ENCODE measurements at regions not wholly inside any gene's neighbourhood (a gene's known extent, or its start where the extent isn't known, plus 50 kb on each side); places are given as distances from the start of the nearest gene placed in this dataset.
"Not testable (repeated sequence)": the region's sequence is repeated elsewhere in the genome, so short reads cannot be mapped to it uniquely, and the experiment has no call there.

DNA sequence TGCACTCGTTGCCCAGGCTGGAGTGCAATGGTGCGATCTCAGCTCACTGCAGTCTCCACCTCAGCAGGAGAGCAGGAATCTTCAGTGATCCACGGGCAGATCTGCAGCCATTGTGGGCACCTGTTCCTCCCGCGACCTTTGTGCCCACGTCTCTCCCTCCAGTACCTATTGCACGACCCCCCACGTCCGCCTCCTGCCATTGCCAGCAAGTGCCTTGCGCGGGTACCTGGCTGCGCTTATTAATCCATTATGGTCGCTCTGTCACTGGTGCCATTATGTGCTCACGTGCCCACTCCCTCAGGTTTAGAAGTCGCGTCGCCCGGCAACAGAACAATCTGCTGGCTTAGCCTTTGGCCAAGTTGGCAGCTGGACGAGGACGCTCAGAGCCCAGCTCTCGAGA lies 146.2 kb upstream of the C1QTNF3 start:
- not testable (repeated sequence) for DNase-seq (ENCODE audit: low read depth)

DNA sequence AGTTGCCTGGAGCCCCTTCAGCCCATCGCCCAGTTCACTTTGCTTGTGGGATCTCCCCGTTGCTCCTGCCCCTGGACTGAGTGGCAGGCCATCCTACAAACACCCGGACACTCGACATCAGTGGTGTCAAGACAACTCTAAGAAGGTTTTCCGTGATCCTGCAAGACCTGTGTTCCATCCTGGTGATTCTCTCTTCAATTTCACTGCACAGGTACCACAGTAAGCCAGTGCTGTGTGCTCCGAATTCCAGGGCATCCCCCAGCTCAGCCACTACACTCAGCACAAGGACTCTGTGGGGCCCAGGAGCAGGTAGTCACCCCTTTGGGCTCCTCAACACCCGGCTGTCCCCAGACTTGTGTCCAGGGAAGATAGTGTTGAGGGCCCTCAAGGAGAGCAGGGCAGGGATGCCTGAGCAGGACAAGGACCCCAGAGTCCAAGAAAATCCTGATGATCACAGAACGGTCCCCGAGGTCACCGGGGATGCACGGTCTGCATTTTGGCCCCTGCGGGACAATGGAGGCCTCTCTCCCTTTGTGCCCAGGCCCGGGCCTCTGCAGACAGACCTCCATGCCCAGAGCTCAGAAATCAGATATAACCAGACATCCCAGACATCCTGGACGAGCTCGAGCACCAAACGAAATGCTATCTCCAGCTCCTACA lies 146.9 kb upstream of the C1QTNF3 start:
- not testable (repeated sequence) for DNase-seq (ENCODE audit: low read depth)

DNA sequence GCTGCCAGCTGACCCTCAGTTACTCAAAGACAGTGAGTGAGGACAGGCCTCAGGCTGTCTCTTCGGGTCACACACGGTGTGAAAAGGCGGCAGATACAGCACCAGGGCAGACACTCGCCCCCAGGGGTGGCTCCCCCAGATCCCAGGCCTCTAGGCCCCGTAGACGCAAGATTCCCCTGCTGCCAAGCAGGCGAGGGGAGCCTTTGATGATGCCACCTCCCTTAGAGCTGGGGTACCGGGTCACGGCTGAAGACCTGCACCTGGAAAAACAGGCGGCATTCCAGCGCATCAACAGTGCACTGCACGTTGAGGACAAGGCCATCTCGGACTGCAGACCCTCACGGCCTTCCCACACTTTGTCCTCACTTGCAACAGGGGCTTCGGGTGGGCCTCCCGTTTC lies 147.5 kb upstream of the C1QTNF3 start:
- DNase-seq (ENCODE audit: low read depth) = not testable (repeated sequence)

DNA sequence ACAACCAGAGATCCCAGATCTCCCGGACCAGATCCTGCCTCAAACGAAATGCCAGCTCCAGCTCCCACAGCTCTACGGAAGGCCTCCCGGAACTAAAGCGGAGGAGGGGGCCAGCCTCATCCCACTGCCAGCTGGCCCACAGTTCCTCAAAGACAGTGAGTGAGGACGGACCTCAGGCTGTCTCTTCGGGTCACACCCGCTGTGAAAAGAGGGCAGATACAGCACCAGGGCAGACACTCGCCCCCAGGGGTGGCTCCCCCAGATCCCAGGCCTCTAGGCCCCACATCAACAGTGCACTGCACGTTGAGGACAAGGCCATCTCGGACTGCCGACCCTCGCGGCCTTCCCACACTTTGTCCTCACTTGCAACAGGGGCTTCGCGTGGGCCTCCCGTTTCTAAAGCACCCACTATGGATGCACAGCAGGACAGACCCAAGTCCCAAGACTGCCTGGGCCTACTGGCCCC lies 148.3 kb upstream of the C1QTNF3 start:
- DNase-seq (ENCODE audit: low read depth) = not testable (repeated sequence)

DNA sequence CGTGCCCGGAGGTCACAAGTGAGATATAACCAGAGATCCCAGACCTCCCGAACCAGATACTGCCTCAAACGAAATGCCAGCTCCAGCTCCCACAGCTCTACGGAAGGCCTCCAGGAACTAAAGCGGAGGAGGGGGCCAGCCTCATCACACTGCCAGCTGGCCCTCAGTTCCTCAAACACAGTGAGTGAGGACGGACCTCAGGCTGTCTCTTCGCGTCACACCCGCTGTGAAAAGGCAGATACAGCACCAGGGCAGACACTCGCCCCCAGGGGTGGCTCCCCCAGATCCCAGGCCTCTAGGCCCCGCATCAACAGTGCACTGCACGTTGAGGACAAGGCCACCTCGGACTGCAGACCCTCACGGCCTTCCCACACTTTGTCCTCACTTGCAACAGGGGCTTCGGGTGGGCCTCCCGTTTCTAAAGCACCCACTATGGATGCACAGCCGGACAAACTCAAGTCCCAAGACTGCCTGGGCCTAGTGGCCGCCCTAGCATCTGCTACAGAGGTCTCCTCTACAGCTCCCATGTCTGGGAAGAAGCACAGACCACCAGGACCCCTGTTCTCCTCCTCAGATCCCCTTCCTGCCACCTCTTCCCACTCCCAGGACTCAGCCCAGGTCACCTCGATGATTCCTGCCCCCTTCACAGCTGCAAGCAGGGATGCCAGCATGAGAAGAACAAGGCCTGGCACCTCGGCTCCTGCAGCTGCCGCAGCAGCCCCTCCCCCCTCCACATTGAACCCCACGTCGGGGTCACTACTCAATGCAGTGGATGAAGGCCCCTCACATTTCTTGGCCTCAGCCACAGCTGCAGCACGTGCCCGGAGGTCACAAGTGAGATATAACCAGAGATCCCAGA lies 149.3 kb upstream of the C1QTNF3 start:
- not testable (repeated sequence) for DNase-seq (ENCODE audit: low read depth)

DNA sequence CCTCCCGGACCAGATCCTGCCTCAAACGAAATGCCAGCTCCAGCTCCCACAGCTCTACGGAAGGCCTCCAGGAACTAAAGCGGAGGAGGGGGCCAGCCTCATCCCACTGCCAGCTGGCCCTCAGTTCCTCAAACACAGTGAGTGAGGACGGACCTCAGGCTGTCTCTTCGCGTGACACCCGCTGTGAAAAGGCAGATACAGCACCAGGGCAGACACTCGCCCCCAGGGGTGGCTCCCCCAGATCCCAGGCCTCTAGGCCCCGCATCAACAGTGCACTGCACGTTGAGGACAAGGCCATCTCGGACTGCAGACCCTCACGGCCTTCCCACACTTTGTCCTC lies 149.9 kb upstream of the C1QTNF3 start:
- DNase-seq (ENCODE audit: low read depth) = not testable (repeated sequence)

DNA sequence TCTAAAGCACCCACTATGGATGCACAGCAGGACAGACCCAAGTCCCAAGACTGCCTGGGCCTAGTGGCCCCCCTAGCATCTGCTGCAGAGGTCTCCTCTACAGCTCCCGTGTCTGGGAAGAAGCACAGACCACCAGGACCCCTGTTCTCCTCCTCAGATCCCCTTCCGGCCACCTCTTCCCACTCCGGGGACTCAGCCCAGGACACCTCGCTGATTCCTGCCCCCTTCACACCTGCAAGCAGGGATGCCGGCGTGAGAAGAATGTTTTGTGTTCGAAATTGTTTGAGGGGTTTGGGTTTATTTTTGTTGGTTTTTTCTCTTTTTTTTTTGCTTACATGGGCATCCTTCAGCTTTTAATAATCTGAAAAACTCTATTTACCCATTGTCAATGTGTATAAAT lies 150.3 kb upstream of the C1QTNF3 start:
- DNase-seq (ENCODE audit: low read depth) = not testable (repeated sequence)

DNA sequence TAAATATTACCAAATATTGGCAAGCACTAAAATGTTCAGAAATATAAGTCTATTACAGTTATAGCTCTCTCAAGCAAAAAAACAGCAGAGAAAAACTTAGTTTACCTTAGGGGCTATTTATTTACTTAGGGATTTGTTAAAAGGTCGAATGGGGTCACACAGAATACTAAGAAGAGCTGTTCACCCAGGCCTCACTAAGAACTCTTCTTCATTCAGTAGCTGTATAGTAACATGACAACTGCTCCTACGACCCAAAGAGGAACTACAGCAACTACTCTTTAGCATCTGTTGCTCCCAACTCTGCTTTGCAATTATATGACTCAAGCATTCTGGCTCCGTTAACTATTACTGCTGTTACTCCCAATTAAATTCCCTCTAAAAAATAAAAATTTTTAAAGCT lies 150.8 kb upstream of the C1QTNF3 start:
- DNase-seq (ENCODE audit: low read depth) = not testable (repeated sequence)

DNA sequence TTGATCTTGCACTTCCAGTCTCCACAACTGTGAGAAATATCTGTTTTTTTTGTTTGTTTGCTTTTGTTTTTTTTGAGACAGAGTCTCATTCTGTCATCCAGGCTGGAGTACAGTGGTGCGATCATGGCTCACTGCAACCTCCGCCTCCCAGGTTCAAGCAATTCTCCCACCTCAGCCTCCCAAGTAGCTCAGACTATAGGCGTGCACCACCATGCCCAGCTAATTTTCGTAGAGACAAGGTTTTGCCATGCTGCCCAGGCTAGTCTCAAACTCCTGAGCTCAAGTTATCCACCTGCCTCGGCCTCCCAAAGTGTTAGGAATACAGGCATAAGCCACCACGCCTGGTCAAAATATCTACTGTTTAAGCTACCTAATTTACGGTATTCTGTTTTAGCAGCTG lies 153.1 kb upstream of the C1QTNF3 start:
- not testable (repeated sequence) for DNase-seq (ENCODE audit: low read depth)

DNA sequence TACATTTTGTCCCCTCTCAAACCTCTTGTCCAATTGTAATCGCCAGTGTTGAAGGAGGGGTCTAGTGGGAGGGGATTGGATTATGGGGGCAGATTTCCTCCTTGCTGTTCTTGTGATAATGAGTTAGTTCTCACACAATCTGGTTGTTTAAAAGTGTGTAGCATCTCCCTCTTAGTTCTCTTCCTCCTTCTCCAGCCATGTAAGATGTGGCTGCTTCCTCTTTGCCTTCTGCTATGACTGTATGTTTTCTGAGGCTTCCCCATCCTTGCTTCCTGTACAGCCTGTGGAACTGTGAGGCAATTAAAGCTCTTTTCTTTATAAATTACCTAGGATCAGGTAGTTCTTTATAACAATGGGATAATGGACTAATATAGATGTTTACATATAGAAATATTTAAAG lies 162.3 kb upstream of the C1QTNF3 start:
- not testable (repeated sequence) for DNase-seq (ENCODE audit: low read depth)

DNA sequence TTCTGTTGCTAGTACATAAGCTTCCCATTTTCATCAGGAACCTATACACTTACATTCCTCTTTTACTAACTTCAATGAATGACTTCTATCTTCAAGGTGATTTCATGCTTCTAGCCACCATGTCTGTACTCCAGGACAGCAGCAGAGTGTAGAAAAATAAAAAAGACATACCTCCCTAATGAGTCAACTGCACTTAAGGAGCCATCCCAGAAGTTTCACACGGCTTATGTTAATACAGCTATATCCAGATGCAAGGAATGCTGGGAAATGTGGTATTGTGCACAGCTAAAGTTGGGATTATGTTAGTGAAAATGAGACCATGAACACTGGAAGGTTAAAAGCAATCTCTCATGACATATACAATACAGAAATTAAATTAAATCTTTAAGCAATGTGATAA lies 174.4 kb upstream of the C1QTNF3 start:
- DNase-seq (ENCODE audit: low read depth) = peak; percentile 2

DNA sequence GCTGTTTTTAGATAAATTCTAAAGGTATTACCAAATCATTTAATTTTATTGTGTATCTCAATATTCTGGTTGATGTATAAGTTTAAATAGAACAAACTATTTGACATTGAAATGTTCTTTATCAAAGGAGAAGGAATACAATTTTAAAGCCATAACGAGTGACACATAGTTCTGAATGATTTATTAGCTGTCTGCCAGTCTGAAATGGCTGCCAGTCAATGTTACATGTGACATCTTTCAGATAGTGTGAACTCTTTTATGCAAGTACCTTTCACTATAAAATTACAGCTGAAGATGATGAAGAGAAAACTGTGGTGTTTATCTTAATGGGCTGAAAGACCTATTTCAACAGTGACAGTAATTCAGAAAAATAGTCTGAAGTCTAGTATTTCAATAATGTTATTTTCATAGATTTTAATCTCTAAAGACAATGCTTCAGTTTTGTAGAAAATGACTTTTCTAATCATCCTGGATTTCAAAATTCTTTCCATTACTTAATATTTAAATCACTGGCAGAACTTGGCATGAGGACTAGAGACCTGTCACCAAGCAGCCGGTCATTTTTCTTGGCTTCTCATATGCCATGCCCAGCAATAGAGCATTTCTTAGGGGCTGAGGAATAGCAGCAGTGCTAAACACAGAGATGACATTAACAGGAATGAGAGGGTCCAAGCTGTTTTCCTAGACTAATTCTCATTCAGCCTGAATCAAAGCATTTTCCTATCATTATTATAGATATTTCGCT lies 178.5 kb upstream of the C1QTNF3 start:
- not testable (repeated sequence) for DNase-seq (ENCODE audit: low read depth)

DNA sequence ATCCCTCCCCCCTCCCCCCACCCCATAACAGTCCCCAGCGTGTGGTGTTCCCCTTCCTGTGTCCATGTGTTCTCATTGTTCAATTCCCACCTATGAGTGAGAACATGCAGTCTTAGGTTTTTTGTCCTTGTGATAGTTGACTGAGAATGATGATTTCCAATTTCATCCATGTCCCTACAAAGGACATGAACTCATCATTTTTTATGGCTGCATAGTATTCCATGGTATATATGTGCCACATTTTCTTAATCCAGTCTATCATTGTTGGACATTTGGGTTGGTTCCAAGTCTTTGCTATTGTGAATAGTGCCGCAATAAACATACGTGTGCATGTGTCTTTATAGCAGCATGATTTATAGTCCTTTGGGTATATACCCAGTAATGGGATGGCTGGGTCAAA lies 180.1 kb upstream of the C1QTNF3 start:
- not testable (repeated sequence) for DNase-seq (ENCODE audit: low read depth)

DNA sequence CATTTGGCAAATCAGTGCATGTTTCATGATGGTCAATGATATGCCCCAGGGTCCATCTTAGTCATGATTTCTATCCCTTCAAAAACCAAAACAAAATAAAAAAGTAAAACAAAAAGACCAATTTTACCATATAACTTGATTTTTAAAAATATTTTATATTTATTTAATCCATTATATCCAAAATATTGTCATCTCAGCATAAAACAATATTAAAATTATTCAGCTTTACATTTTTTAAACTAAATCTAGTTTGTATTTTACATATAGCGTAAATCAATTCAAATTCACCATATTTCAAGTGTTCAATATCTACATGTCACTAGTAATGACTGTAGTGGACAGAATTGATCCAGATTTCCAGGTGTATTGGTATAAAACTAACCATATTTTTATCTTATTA lies 187.4 kb upstream of the C1QTNF3 start:
- not testable (repeated sequence) for DNase-seq (ENCODE audit: low read depth)

DNA sequence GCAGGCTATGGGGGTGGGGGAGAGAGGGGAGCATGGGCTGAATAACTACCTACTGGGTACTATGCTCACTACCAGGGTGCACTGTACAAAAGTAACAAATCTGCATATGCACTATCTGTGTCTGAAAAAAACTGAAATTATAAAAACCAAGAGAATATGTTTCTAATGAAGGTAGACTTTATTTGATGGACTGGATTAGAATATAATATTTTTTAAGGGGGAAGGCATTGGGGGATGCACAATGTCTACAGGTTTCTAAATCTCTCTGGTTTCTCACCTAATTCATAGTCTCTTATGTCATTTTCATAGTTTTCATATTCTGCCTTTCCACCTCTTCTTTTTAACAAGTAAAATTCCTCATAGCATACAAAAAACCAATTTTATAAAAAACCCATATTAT lies 200.8 kb upstream of the C1QTNF3 start:
- not testable (repeated sequence) for DNase-seq (ENCODE audit: low read depth)

DNA sequence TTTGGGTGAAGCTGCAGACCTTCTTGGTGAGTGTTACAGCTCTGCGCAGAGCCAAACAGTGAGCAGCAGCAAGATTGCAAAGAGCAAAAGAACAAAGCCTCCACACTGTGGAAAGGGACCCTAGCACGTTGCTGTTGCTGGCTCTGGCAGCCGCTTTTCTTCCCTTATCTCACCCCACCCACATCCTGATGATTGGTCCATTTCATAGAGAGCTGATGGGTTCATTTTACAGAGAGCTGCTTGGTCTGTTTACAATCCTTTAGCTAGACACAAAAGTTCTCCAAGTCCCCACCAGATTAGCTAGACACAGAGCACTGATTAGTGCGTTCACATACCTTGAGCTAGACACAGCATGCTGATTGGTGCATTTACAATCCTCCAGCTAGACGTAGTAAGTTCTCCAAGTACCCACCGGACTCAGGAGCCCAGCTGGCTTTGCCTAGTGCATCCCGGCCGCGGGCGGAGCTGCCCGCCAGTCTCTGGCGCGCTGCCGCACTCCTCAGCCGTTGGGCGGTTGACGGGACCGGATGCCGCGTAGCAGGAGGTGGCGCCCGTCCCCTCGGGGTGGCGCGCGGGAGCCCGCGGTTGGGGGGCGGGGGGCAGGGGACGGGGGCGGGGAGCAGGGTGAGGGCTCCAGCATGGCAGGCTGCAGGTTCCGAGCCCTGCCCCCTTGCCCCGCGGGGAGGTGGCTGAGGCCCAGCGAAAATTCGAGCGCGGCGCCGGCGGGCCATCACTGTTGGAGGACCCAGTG lies 201.4 kb upstream of the C1QTNF3 start:
- peak; percentile 59 for DNase-seq (ENCODE audit: low read depth)

DNA sequence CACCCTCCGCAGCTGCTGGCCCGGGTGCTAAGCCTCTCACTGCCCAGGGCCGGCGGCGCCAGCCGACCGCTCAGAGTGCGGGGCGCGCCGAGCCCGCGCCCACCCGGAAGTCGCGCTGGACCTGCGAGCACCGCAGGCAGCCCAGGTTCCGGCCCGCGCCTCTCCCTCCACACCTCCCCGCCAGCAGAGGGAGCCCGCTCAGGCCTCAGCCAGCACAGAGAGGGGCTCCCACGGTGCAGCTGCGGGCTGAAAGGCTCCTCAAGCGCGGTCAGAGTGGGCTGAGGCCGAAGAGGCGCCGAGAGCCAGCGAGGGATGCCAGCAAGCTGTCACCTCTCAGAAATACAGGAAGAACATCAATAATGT lies 202.0 kb upstream of the C1QTNF3 start:
- DNase-seq (ENCODE audit: low read depth) = not testable (repeated sequence)

DNA sequence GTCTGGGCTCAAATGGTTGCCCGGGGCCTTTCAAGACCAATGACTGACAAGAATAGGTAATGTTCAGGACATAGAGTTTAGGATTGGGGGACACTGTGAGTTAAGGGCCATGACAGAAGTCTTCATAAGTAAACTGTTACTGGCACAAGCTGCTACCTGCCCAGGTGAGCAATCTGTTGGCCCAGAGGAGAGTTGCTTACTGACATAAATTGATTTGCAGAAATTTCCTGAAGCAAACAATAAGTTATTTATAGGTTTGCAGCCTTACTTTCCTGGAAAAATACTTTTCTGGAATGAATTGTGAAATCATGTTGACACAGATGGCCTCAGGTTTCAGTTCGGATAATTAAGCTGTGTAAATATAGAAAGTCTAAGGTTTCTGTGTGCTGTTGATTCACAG lies 202.8 kb upstream of the C1QTNF3 start:
- peak; percentile 54 for DNase-seq (ENCODE audit: low read depth)

DNA sequence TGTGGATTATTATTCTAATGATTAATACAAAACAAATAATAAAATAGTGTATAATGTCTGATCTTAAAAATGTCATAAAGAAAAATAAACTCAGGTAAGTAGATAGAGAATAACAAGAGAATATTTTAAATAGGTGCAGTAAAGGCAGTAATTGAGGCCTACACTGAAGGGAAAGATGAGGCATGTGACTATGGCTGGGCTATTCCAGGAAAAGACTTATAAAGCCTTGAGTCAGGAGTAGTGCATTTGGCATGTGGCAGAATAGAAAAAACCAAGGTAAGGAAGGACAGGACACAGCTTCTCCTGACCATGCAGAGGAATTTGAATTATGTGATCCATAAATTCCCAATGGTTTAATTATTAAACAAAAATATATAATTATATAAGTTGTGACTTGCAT lies 215.6 kb upstream of the C1QTNF3 start:
- DNase-seq (ENCODE audit: low read depth) = not testable (repeated sequence)

DNA sequence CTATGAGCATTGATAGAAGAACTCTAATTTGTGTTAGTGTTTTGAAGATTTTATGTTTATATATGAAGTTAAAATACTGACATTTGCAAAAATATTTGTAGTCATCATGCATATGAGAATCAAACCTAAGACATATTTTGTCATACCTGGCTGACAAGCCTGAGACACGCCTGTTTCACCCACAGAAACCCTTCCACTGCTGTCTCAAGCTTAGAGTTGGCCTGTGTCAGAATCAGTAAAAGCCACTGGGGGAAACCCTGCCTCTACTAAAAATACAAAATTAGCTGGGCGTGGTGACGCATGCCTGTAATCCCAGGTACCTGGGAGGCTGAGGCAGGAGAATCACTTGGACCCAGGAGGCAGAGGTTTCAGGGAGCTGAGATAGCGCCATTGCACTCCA lies 218.0 kb upstream of the C1QTNF3 start:
- not testable (repeated sequence) for DNase-seq (ENCODE audit: low read depth)

DNA sequence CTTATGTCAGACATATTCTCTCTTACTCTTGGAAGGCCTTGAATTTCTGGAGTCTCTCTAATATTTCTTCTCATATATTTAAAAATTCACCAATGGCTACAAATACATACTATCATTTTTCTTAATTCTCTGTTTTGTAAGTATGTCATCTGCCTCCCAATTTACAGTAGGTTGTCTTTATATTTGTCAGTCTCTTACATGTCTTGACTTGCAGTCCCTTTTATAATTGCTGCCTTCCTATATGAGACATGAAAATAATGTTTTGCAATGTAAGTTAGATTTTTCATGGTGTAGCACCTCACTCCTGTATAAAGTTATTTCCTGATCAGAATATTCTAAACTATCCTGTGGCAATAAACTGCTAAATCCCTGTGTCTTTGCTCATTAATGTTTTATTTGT lies 223.1 kb upstream of the C1QTNF3 start:
- not testable (repeated sequence) for DNase-seq (ENCODE audit: low read depth)

DNA sequence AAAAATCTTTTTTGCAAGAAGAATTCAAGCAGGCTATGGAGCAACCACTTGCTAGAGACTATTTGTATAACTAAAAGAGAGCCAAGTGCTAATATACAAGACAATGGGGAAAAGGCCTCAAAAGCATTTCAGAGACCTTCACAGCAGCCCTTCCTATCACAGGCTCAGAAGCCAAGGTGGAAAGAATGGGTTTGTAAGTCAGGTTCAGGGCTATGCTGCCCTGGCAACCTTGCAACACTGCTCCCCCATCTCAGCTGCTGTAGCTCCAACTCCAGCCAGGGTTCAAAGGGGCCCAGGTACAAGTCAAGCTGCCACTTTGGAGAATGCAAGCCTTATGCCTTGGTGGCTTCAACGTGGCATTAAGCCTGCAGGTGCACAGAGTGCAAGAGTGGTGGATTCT lies 253.7 kb upstream of the C1QTNF3 start:
- not testable (repeated sequence) for DNase-seq (ENCODE audit: low read depth)

All from fibroblast of gingiva (primary cell).